ENCODE measurements at regions not wholly inside any gene's neighbourhood (a gene's known extent, or its start where the extent isn't known, plus 50 kb on each side); places are given as distances from the start of the nearest gene placed in this dataset.

- H3K4me1 ChIP-seq (ENCODE audit: insufficient read depth, low read length), result no peaks in the 10 kb centered on the region
- H3K27me3 ChIP-seq (ENCODE audit: low read length), result no peaks in the 10 kb centered on the region
- ATAC-seq, result no peak
- H4K20me1 ChIP-seq (ENCODE audit: low read length), result no peaks in the 10 kb centered on the region
- H3K36me3 ChIP-seq (ENCODE audit: low read depth, low read length), result no peaks in the 10 kb centered on the region
- no peaks in the 10 kb centered on the region for H3K9me2 ChIP-seq (replicated peaks; ENCODE audit: low read length)
- ChIA-PET POLR2A (ENCODE audit: unreplicated experiment) (no interaction called here), CTCF (no interaction called here)
- intact Hi-C loops (cut with micrococcal nuclease), result no loop called here
- no peaks in the 10 kb centered on the region for H3K79me2 ChIP-seq (ENCODE audit: low read length)
- H3K27ac ChIP-seq (ENCODE audit: low read length), result no peak overlapping the region
- H3K4me3 ChIP-seq (ENCODE audit: low read length), result no peak overlapping the region
- no peak overlapping the region for H3K4me2 ChIP-seq (ENCODE audit: low read length)
- TF ChIP-seq EZH2 (IDR thresholded peaks at IDR 0.05; ENCODE audit: low read length, unreplicated experiment), result no peak
- TF ChIP-seq EZH2phosphoT487 (IDR thresholded peaks at IDR 0.05; ENCODE audit: borderline replicate concordance, low read length), result no peak
- no peak overlapping the region for H2AFZ ChIP-seq (ENCODE audit: low read length)
- BruUV-seq (replicated peaks), result no TSS peak
- H3K9me3 ChIP-seq (ENCODE audit: low read length), result no peaks in the 10 kb centered on the region
- H3K9ac ChIP-seq (ENCODE audit: low read length), result no peak overlapping the region
- no peak for DNase-seq
- H3F3A ChIP-seq (ENCODE audit: low read length, unreplicated experiment), result no peaks in the 10 kb centered on the region
Observed at GRCh38 chr16:60932600-60932999, 1103.6 kb downstream of the CDH8 start.

DNA sequence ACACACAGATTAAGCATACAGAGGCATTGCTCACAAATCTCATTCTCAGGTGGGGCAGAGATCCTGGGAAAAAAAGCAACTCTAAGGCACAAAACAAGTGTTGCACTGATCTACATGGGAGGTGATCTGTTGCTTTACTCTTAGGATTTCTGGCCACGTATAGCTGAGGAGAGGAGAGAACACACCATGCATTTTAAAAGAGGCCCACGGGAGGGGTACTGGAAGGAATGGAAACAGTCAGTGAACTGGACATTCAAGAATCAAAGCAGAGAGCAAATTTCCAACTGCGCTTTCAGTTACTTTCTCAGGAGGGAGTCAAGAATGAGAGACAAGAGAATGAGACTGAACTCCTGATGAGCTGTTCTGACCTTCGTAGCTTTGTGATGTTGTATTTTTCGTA lies 1105.9 kb downstream of the CDH8 start:
- no peak overlapping the region for H2AFZ ChIP-seq (ENCODE audit: low read length)
- TF ChIP-seq EZH2 (IDR thresholded peaks at IDR 0.05; ENCODE audit: low read length, unreplicated experiment) (no peak), EZH2phosphoT487 (IDR thresholded peaks at IDR 0.05; ENCODE audit: borderline replicate concordance, low read length) (no peak), CTCF (conservative IDR thresholded peaks at IDR 0.05; ENCODE audit: low read depth, low read length) (no peak)
- intact Hi-C loops (cut with micrococcal nuclease), result no loop called here
- no peaks in the 10 kb centered on the region for H3K9me3 ChIP-seq (ENCODE audit: low read length)
- no peaks in the 10 kb centered on the region for H3K4me1 ChIP-seq (ENCODE audit: insufficient read depth, low read length)
- H3K27ac ChIP-seq (ENCODE audit: low read length), result no peak overlapping the region
- no peak overlapping the region for H3K4me2 ChIP-seq (ENCODE audit: low read length)
- no peaks in the 10 kb centered on the region for H3K36me3 ChIP-seq (ENCODE audit: low read depth, low read length)
- H3K27me3 ChIP-seq (ENCODE audit: low read length), result no peaks in the 10 kb centered on the region
- DNase-seq (no peak), ATAC-seq (no peak)
- no peak overlapping the region for H3K9ac ChIP-seq (ENCODE audit: low read length)
- CTCF ChIA-PET, result no interaction called here
- no peaks in the 10 kb centered on the region for H3K79me2 ChIP-seq (ENCODE audit: low read length)
- no TSS peak for BruUV-seq (replicated peaks)
- H3F3A ChIP-seq (ENCODE audit: low read length, unreplicated experiment), result no peaks in the 10 kb centered on the region
- H3K9me2 ChIP-seq (replicated peaks; ENCODE audit: low read length), result no peaks in the 10 kb centered on the region
- no peaks in the 10 kb centered on the region for H4K20me1 ChIP-seq (ENCODE audit: low read length)
- POLR2A ChIA-PET (ENCODE audit: unreplicated experiment), result no interaction called here
- no peak overlapping the region for H3K4me3 ChIP-seq (ENCODE audit: low read length)

DNA sequence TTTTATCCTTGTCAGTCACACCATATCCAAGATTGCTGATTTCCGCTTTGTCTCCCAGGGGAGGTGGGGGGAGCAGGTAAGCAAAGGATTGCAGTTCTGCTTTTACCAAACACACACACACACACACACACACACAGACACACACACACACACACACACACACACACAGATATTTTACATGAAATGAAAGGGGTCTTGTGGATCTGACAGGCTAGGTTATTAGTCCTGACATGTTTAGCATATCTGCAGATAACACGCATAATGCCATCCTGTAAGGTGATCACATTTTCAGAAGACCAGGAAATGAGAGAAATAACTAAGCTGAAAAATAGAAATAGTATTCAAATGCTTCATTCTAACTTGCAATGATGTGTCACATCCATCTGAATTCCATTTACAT lies 1113.3 kb downstream of the CDH8 start:
- no peak for ATAC-seq
- DNase-seq, result no peak
- intact Hi-C loops (cut with micrococcal nuclease), result no loop called here
- Histone ChIP-seq H3K36me3 (ENCODE audit: low read depth, low read length) (no peaks in the 10 kb centered on the region), H4K20me1 (ENCODE audit: low read length) (no peaks in the 10 kb centered on the region), H3K27me3 (ENCODE audit: low read length) (no peaks in the 10 kb centered on the region), H3K4me3 (ENCODE audit: low read length) (no peak overlapping the region), H3K79me2 (ENCODE audit: low read length) (no peaks in the 10 kb centered on the region), H3K27ac (ENCODE audit: low read length) (no peak overlapping the region), H2AFZ (ENCODE audit: low read length) (no peak overlapping the region), H3F3A (ENCODE audit: low read length, unreplicated experiment) (no peaks in the 10 kb centered on the region), H3K4me1 (ENCODE audit: insufficient read depth, low read length) (no peaks in the 10 kb centered on the region), H3K9me3 (ENCODE audit: low read length) (no peaks in the 10 kb centered on the region), H3K4me2 (ENCODE audit: low read length) (no peak overlapping the region), H3K9ac (ENCODE audit: low read length) (no peak overlapping the region), H3K9me2 (replicated peaks; ENCODE audit: low read length) (no peaks in the 10 kb centered on the region)
- TF ChIP-seq EZH2 (IDR thresholded peaks at IDR 0.05; ENCODE audit: low read length, unreplicated experiment), result no peak
- no peak for TF ChIP-seq EZH2phosphoT487 (IDR thresholded peaks at IDR 0.05; ENCODE audit: borderline replicate concordance, low read length)
- TF ChIP-seq CTCF (conservative IDR thresholded peaks at IDR 0.05; ENCODE audit: low read depth, low read length), result no peak
- no TSS peak for BruUV-seq (replicated peaks)
- CTCF ChIA-PET, result no interaction called here
- POLR2A ChIA-PET (ENCODE audit: unreplicated experiment), result no interaction called here

Measured in PC-3 (cell line).